Kidney (tissue), 13 donors: ENCODE measurements at regions not wholly inside any gene's neighbourhood (a gene's known extent, or its start where the extent isn't known, plus 50 kb on each side); places are given as distances from the start of the nearest gene placed in this dataset.

Experiments used
- DNase-seq, 5 donors: peaks; one replicate each; pipeline ENCODE4 v3.0.0-alpha.2; 2013 to 2020
- FAIRE-seq: peaks from 2 replicates; lab custom pipeline; 2012; peaks lifted over from hg19 to GRCh38; lab: Jason Lieb, UNC
- H3K27ac ChIP-seq, 2 donors: one replicate each; pipeline ENCODE4 v1.7.0; 2013; ENCODE audit warnings: low read depth in 2 of 2, low read length in 2 of 2, inconsistent platforms in 1 of 2
- H3K27me3 ChIP-seq: one replicate; pipeline ENCODE4 v1.7.1; 2013; ENCODE audit warnings: low read length, inconsistent platforms; ENCODE audit not compliant: control insufficient read depth, insufficient read depth
- H3K36me3 ChIP-seq, 3 donors: one replicate each; pipeline versions ENCODE4 v1.7.0 to v1.7.1; 2013; ENCODE audit warnings: low read length in 3 of 3, control low read depth in 1 of 3, inconsistent platforms in 1 of 3; ENCODE audit not compliant: insufficient read depth in 3 of 3, control insufficient read depth in 2 of 3
- H3K4me1 ChIP-seq, 3 donors: one replicate each; pipeline versions ENCODE4 v1.7.0 to v1.7.1; 2013; ENCODE audit warnings: low read length in 3 of 3, inconsistent platforms in 1 of 3, low read depth in 1 of 3; ENCODE audit not compliant: control insufficient read depth in 2 of 3, insufficient read depth in 2 of 3
- H3K4me3 ChIP-seq, 3 donors: one replicate each; pipeline versions ENCODE4 v1.7.0 to v1.8.1; 2013; ENCODE audit warnings: low read length in 3 of 3, control low read depth in 1 of 3, inconsistent platforms in 1 of 3
- H3K9ac ChIP-seq, 3 donors: one replicate each; pipeline versions ENCODE4 v1.7.0 to v1.7.1; 2013; ENCODE audit warnings: low read length in 3 of 3, control low read depth in 1 of 3, inconsistent platforms in 1 of 3
- H3K9me3 ChIP-seq, 3 donors: one replicate each; pipeline versions ENCODE4 v1.7.0 to v1.7.1; 2013; ENCODE audit warnings: low read length in 3 of 3, control low read depth in 1 of 3, inconsistent platforms in 1 of 3; ENCODE audit not compliant: control insufficient read depth in 2 of 3, insufficient read depth in 1 of 3
- CTCF ChIP-seq: IDR thresholded peaks from 3 replicates; pipeline ENCODE4 v1.5.1; 2012; ENCODE audit warnings: mild to moderate bottlenecking, moderate library complexity, borderline replicate concordance; ENCODE audit not compliant: insufficient read depth; ENCODE audit errors: extremely low read depth
- intact Hi-C: fragments of 100-400 bp; cut with DNase I; formaldehyde crosslinking; loops from one replicate; pipeline ENCODE4 v1.11.1; 2022
- donor health status: control.
- donor health status: control.
- donor health status: control.
- donor health status: control.
- donor health status: control.
- donor health status: DM: yes; HTN: yes; CAD: no.
- donor health status: Normal renal cell carcinoma (clear cell type).

- Histone ChIP-seq H3K36me3 (no peaks in the 10 kb centered on the region), H3K9me3 (peaks cover 0 to 2% (median 0%) of the 10 kb centered on the region in 3 donors), H3K27ac (no peak overlapping the region), H3K27me3 (no peaks in the 10 kb centered on the region), H3K4me1 (no peaks in the 10 kb centered on the region), H3K4me3 (no peak overlapping the region), H3K9ac (no peak overlapping the region)
- TF ChIP-seq CTCF = no peak
- FAIRE-seq (no peak), DNase-seq (no peak)
- intact Hi-C loops = no loop called here
Observed at GRCh38 chr22:48605856-48606481, 1221.7 kb downstream of the BRD1 start.

GRCh38 chr22:48605125-48605524 lies 1222.5 kb downstream of the BRD1 start:
- Histone ChIP-seq H3K27ac (no peak overlapping the region), H3K9me3 (peaks cover 0 to 2% (median 0%) of the 10 kb centered on the region in 3 donors), H3K36me3 (no peaks in the 10 kb centered on the region), H3K27me3 (no peaks in the 10 kb centered on the region), H3K4me3 (peak overlapping the region in 1 of 3 donors; percentile 11), H3K4me1 (no peaks in the 10 kb centered on the region), H3K9ac (no peak overlapping the region)
- intact Hi-C loops = no loop called here
- TF ChIP-seq CTCF = no peak
- no peak for FAIRE-seq
- no peak for DNase-seq

GRCh38 chr22:48603621-48604320 lies 1223.9 kb downstream of the BRD1 start:
- Histone ChIP-seq H3K9ac (no peak overlapping the region), H3K4me1 (no peaks in the 10 kb centered on the region), H3K27ac (no peak overlapping the region), H3K4me3 (no peak overlapping the region), H3K27me3 (no peaks in the 10 kb centered on the region), H3K9me3 (peaks cover 0 to 2% (median 0%) of the 10 kb centered on the region in 3 donors), H3K36me3 (no peaks in the 10 kb centered on the region)
- FAIRE-seq (no peak), DNase-seq (no peak)
- intact Hi-C loops = no loop called here
- TF ChIP-seq CTCF = no peak
